GM12878 (cell line): ENCODE measurements at regions not wholly inside any gene's neighbourhood (a gene's known extent, or its start where the extent isn't known, plus 50 kb on each side); places are given as distances from the start of the nearest gene placed in this dataset.

Experiments used
- ATAC-seq: fragments of 200-7000 bp; cut with Tn5 transposase; 3 replicates; pipeline ENCODE4 v1.9.1; 2020; ENCODE audit warnings: mild to moderate bottlenecking, moderate library complexity
- BruUV-seq: library from RNA; stranded (reverse); fragments of 400-500 nt; replicated peaks from 2 replicates; lab custom pipeline; 2021; lab: Mats Ljungman, UMichigan
- CTCF ChIA-PET: fragments of 300-600 bp; sonication (Branson Sonifier 250); formaldehyde crosslinking; extraction: SDS; loops from one replicate; lab custom pipeline; 2021; ENCODE audit warnings: inconsistent platforms; lab: Yijun Ruan, JAX
- POLR2A ChIA-PET: fragments of 350-600 bp; formaldehyde crosslinking; extraction: SDS; loops from one replicate; lab custom pipeline; 2021; ENCODE audit warnings: inconsistent platforms; lab: Charles Lee
- RAD21 ChIA-PET: fragments of 300-600 bp; sonication (Branson Sonifier 250); formaldehyde crosslinking; loops from one replicate; lab custom pipeline; 2023; ENCODE audit warnings: antibody characterized with exemption; ENCODE audit not compliant: unreplicated experiment; lab: Charles Lee
- SMC1A ChIA-PET: fragments of 300-600 bp; sonication (Branson Sonifier 250); formaldehyde crosslinking; loops from one replicate; lab custom pipeline; 2023; ENCODE audit not compliant: unreplicated experiment, uncharacterized antibody; lab: Charles Lee
- DNase-seq: peaks from one replicate; pipeline ENCODE4 v3.0.0-alpha.2; 2011; ENCODE audit warnings: low read depth, low spot score
- FAIRE-seq: peaks from 3 replicates; lab custom pipeline; 2011; peaks lifted over from hg19 to GRCh38; lab: Jason Lieb, UNC
- H2AFZ ChIP-seq: 2 replicates; pipeline ENCODE4 v1.6.0; 2011; ENCODE audit warnings: low read depth, low read length, control low read depth; ENCODE audit not compliant: control insufficient read depth
- H3K27ac ChIP-seq: 2 replicates; pipeline ENCODE4 v1.5.1; 2011; ENCODE audit warnings: control low read depth; ENCODE audit not compliant: control insufficient read depth, insufficient read depth
- H3K27me3 ChIP-seq, 2 experiments: replicated peaks in 1 of 2; 2 replicates each; pipeline versions ENCODE4 v1.6.0 to v1.6.1; 2011; ENCODE audit warnings: low read length in 1 of 2; ENCODE audit not compliant: control insufficient read depth in 2 of 2, insufficient read depth in 2 of 2
- H3K36me3 ChIP-seq, 2 experiments: 2 replicates each; pipeline ENCODE4 v1.5.1; 2011; ENCODE audit warnings: low read length in 1 of 2; ENCODE audit not compliant: control insufficient read depth in 2 of 2, insufficient read depth in 2 of 2
- H3K4me1 ChIP-seq: 2 replicates; pipeline ENCODE4 v1.6.1; 2011; ENCODE audit warnings: mild to moderate bottlenecking, low read length, moderate library complexity, mixed read lengths; ENCODE audit not compliant: control insufficient read depth, insufficient read depth
- H3K4me2 ChIP-seq: 2 replicates; pipeline ENCODE4 v1.6.0; 2011; ENCODE audit warnings: control low read depth; ENCODE audit not compliant: control insufficient read depth, insufficient read depth
- H3K4me3 ChIP-seq: fragments of 200-600 bp; sonication (generic); 2 replicates; pipeline ENCODE4 v1.5.1; 2016
- H3K79me2 ChIP-seq: 2 replicates; pipeline ENCODE4 v1.6.0; 2011; ENCODE audit warnings: low read length; ENCODE audit not compliant: control insufficient read depth, insufficient read depth
- H3K9ac ChIP-seq: 2 replicates; pipeline ENCODE4 v1.8.0; 2011; ENCODE audit warnings: low read length, control low read depth, mixed read lengths; ENCODE audit not compliant: control insufficient read depth, insufficient read depth
- H3K9me3 ChIP-seq: replicated peaks from 3 replicates; pipeline ENCODE4 v1.5.1; 2011; ENCODE audit warnings: mild to moderate bottlenecking, low read length; ENCODE audit not compliant: control insufficient read depth, insufficient read depth
- H4K20me1 ChIP-seq: 2 replicates; pipeline ENCODE4 v1.6.0; 2011; ENCODE audit not compliant: control insufficient read depth, insufficient read depth
- CTCF ChIP-seq, 3 experiments: IDR thresholded peaks in 2 of 3; conservative IDR thresholded peaks in 1 of 3; 2 replicates each; pipeline ENCODE4 v1.5.1; 2011; ENCODE audit warnings: low read depth in 3 of 3, low read length in 3 of 3, mild to moderate bottlenecking in 3 of 3, control low read depth in 2 of 3, moderate library complexity in 2 of 3, inconsistent platforms in 1 of 3, mixed read lengths in 1 of 3; ENCODE audit not compliant: control insufficient read depth in 2 of 3, insufficient read depth in 1 of 3; ENCODE audit errors: extremely low read depth in 1 of 3
- EP300 ChIP-seq, 2 experiments: fragments of 150-350 bp in 1 of 2; IDR thresholded peaks; 2 replicates each; pipeline ENCODE4 v1.6.1; 2011 to 2012; ENCODE audit warnings: low read depth in 2 of 2, low read length in 2 of 2, borderline replicate concordance in 1 of 2, improper control_type of control experiment in 1 of 2, inconsistent platforms in 1 of 2; ENCODE audit not compliant: control insufficient read depth in 1 of 2
- KDM1A ChIP-seq: fragments of 200-600 bp; sonication (generic); IDR thresholded peaks from 2 replicates; pipeline ENCODE4 v1.6.1; 2016; ENCODE audit warnings: borderline replicate concordance
- NBN ChIP-seq: fragments of 450-650 bp; IDR thresholded peaks from 2 replicates; pipeline ENCODE4 v1.6.1; 2016
- NR2F1 ChIP-seq: fragments of 450-650 bp; conservative IDR thresholded peaks from 2 replicates; pipeline ENCODE4 v1.6.1; 2017; ENCODE audit warnings: mild to moderate bottlenecking
- PBX3 ChIP-seq: IDR thresholded peaks from 2 replicates; pipeline ENCODE4 v1.6.1; 2011; ENCODE audit warnings: mild to moderate bottlenecking, low read depth, low read length, moderate library complexity; ENCODE audit not compliant: insufficient replicate concordance
- RBBP5 ChIP-seq: fragments of 200-600 bp; sonication (generic); conservative IDR thresholded peaks from 2 replicates; pipeline ENCODE4 v1.6.1; 2016
- SP1 ChIP-seq: IDR thresholded peaks from one replicate; pipeline ENCODE4 v1.6.1; 2011; ENCODE audit warnings: low read depth, low read length
- TARDBP ChIP-seq: IDR thresholded peaks from 2 replicates; pipeline ENCODE4 v1.6.1; 2016; ENCODE audit warnings: borderline replicate concordance
- WGBS: methylation state at CpG from one replicate; pipeline ENCODE4 v1.1.6; 2016; ENCODE audit warnings: low lambda C conversion rate; ENCODE audit not compliant: insufficient replicate concordance, insufficient coverage; ENCODE audit errors: missing lambda C conversion rate; 5-methylcytosine and 5-hydroxymethylcytosine counted together
- in situ Hi-C: fragments of 300-500 bp; cut with MboI; formaldehyde crosslinking; loops from 9 replicates; pipeline ENCODE4 v1.14.3; 2018; ENCODE audit warnings: mixed read lengths
- intact Hi-C: fragments of 100-400 bp; cut with micrococcal nuclease; formaldehyde crosslinking; loops from one replicate; pipeline ENCODE4 v1.14.2; 2022; ENCODE audit not compliant: unreplicated experiment

- CTCF ChIA-PET: no interaction called here
- RAD21 ChIA-PET: interaction anchor here (0.6 kb wide), 1 partner anchor 43 kb away, joined by 3 read pairs; no protein-coding TSS in a partner anchor
These were observed 278.5 kb downstream of the RPS6KC1 start for GRCh38 chr1:213329406-213330008.

More at GRCh38 chr1:213329406-213330008, 278.5 kb downstream of the RPS6KC1 start:
- 29% methylated on average over 11 of the region's 11 CpGs for WGBS
- FAIRE-seq: no peak
- Histone ChIP-seq H2AFZ (no peak overlapping the region), H3K27me3 (no peaks in the 10 kb centered on the region), H3K36me3 (no peaks in the 10 kb centered on the region), H3K79me2 (no peaks in the 10 kb centered on the region), H3K9ac (no peak overlapping the region), H4K20me1 (no peaks in the 10 kb centered on the region), H3K4me1 (no peaks in the 10 kb centered on the region), H3K9me3 (no peaks in the 10 kb centered on the region), H3K27ac (no peak overlapping the region), H3K4me2 (no peak overlapping the region), H3K4me3 (no peak overlapping the region)
- ChIA-PET POLR2A (interaction anchor here (0.5 kb wide), 1 partner anchor 1581 kb away, joined by 3 read pairs; no protein-coding TSS in a partner anchor), SMC1A (no interaction called here)
- BruUV-seq: no TSS peak
- intact Hi-C loops: no loop called here
- no peak for DNase-seq
- ATAC-seq: no peak
- in situ Hi-C loops: no loop called here
- TF ChIP-seq EP300 (IDR thresholded peaks at IDR 0.05; ENCODE audit: borderline replicate concordance in 1 of 2, control insufficient read depth in 1 of 2, low read depth in 2 of 2, low read length in 2 of 2) (no peak), PBX3 (no peak), NR2F1 (no peak), SP1 (no peak), NBN (no peak), RBBP5 (no peak), CTCF (IDR thresholded peaks at IDR 0.05 in 2 of 3, conservative IDR thresholded peaks at IDR 0.05 in 1 of 3; ENCODE audit: control insufficient read depth in 2 of 3, extremely low read depth in 1 of 3, insufficient read depth in 1 of 3, low read depth in 3 of 3, low read length in 3 of 3) (no peak), KDM1A (no peak), TARDBP (no peak)
